HCT116 (cell line): ENCODE measurements at regions not wholly inside any gene's neighbourhood (a gene's known extent, or its start where the extent isn't known, plus 50 kb on each side); places are given as distances from the start of the nearest gene placed in this dataset.

Source experiments
- CEBPB ChIP-seq: IDR thresholded peaks from 2 replicates; pipeline ENCODE4 v1.6.1; 2012; ENCODE audit warnings: low read depth
- CTCF ChIP-seq, 3 experiments: fragments of 200-600 bp in 1 of 3; sonication (generic) in 1 of 3; IDR thresholded peaks in 2 of 3; conservative IDR thresholded peaks in 1 of 3; 2 replicates each; pipeline ENCODE4 v1.5.1; 2012 to 2017; ENCODE audit warnings: low read depth in 2 of 3, low read length in 2 of 3, antibody characterized with exemption in 1 of 3, borderline replicate concordance in 1 of 3, control low read depth in 1 of 3, mild to moderate bottlenecking in 1 of 3, mixed read lengths in 1 of 3, mixed run types in 1 of 3, moderate library complexity in 1 of 3; ENCODE audit not compliant: insufficient read depth in 1 of 3
- EZH2 ChIP-seq: fragments of 200-600 bp; sonication (generic); IDR thresholded peaks from 2 replicates; pipeline ENCODE4 v1.6.1; 2017; ENCODE audit warnings: antibody characterized with exemption, mixed run types
- EZH2phosphoT487 ChIP-seq: fragments of 200-600 bp; IDR thresholded peaks from 2 replicates; pipeline ENCODE4 v1.6.1; 2018; ENCODE audit warnings: antibody characterized with exemption, borderline replicate concordance
- POLR2A ChIP-seq: IDR thresholded peaks from 2 replicates; pipeline ENCODE4 v1.7.0; 2011; ENCODE audit warnings: borderline replicate concordance; ENCODE audit not compliant: insufficient read depth, insufficient read length; ENCODE audit errors: extremely low read depth
- POLR2AphosphoS5 ChIP-seq: IDR thresholded peaks from 2 replicates; pipeline ENCODE4 v1.6.1; 2011; ENCODE audit warnings: mild to moderate bottlenecking, low read depth, low read length, moderate library complexity
- REST ChIP-seq: IDR thresholded peaks from 2 replicates; pipeline ENCODE4 v1.6.1; 2012; ENCODE audit warnings: low read depth
- SIN3A ChIP-seq: IDR thresholded peaks from 2 replicates; pipeline ENCODE4 v1.6.1; 2012; ENCODE audit warnings: low read depth
- SP1 ChIP-seq: IDR thresholded peaks from 2 replicates; pipeline ENCODE4 v1.6.1; 2012; ENCODE audit warnings: low read depth

- TF ChIP-seq POLR2A = no peak
- TF ChIP-seq CTCF (IDR thresholded peaks at IDR 0.05 in 2 of 3, conservative IDR thresholded peaks at IDR 0.05 in 1 of 3; ENCODE audit: borderline replicate concordance in 1 of 3, insufficient read depth in 1 of 3, low read depth in 2 of 3, low read length in 2 of 3) = no peak
- no peak for TF ChIP-seq EZH2phosphoT487
- no peak for TF ChIP-seq CEBPB
- no peak for TF ChIP-seq POLR2AphosphoS5
- no peak for TF ChIP-seq SP1
- TF ChIP-seq REST = no peak
- no peak for TF ChIP-seq EZH2
- no peak for TF ChIP-seq SIN3A
Observed at GRCh38 chr1:220391491-220391890, 119.2 kb upstream of the RAB3GAP2 start.
